Epidermal melanocyte (primary cell): ENCODE measurements at regions not wholly inside any gene's neighbourhood (a gene's known extent, or its start where the extent isn't known, plus 50 kb on each side); places are given as distances from the start of the nearest gene placed in this dataset.

ENCODE experiments used
- DNase-seq: peaks from one replicate; pipeline ENCODE4 v3.0.0; 2011; ENCODE audit warnings: low spot score; ENCODE audit not compliant: insufficient read length

- no peak for DNase-seq
These were observed 247.7 kb downstream of the ATP23 start for GRCh38 chr12:58189030-58189429.

GRCh38 chr12:58189893-58190292 is 248.5 kb downstream of the ATP23 start:
- DNase-seq: no peak

- DNase-seq: no peak
These were observed 249.3 kb downstream of the ATP23 start for GRCh38 chr12:58190618-58191017.

GRCh38 chr12:58196971-58197370 is 255.6 kb downstream of the ATP23 start:
- DNase-seq: no peak

GRCh38 chr12:58202933-58203718 is 261.8 kb downstream of the ATP23 start:
- no peak for DNase-seq

- DNase-seq: no peak
These were observed 262.7 kb downstream of the ATP23 start for GRCh38 chr12:58204071-58204470.

- DNase-seq: no peak
These were observed 265.5 kb downstream of the ATP23 start for GRCh38 chr12:58206876-58207275.

GRCh38 chr12:58211211-58211610 is 269.8 kb downstream of the ATP23 start:
- DNase-seq: no peak

GRCh38 chr12:58217130-58217529 is 275.8 kb downstream of the ATP23 start:
- DNase-seq: no peak

GRCh38 chr12:58224536-58225105 is 283.3 kb downstream of the ATP23 start:
- no peak for DNase-seq

- no peak for DNase-seq
These were observed 284.0 kb downstream of the ATP23 start for GRCh38 chr12:58225203-58225877.

- no peak for DNase-seq
These were observed 292.5 kb downstream of the ATP23 start for GRCh38 chr12:58233886-58234285.

- no peak for DNase-seq
These were observed 297.0 kb downstream of the ATP23 start for GRCh38 chr12:58238411-58238810.

- no peak for DNase-seq
These were observed 299.7 kb downstream of the ATP23 start for GRCh38 chr12:58241099-58241498.

- DNase-seq: no peak
These were observed 301.6 kb downstream of the ATP23 start for GRCh38 chr12:58242796-58243630.

- no peak for DNase-seq
These were observed 306.3 kb downstream of the ATP23 start for GRCh38 chr12:58247633-58248032.

GRCh38 chr12:58248599-58248998 is 307.2 kb downstream of the ATP23 start:
- no peak for DNase-seq

GRCh38 chr12:58249610-58250009 is 308.2 kb downstream of the ATP23 start:
- DNase-seq: no peak

- DNase-seq: no peak
These were observed 308.7 kb downstream of the ATP23 start for GRCh38 chr12:58250077-58250476.

- DNase-seq: no peak
These were observed 311.5 kb downstream of the ATP23 start for GRCh38 chr12:58252914-58253313.

- no peak for DNase-seq
These were observed 312.3 kb downstream of the ATP23 start for GRCh38 chr12:58253663-58254062.
